Endothelial cell of umbilical vein (primary cell): ENCODE measurements at regions not wholly inside any gene's neighbourhood (a gene's known extent, or its start where the extent isn't known, plus 50 kb on each side); places are given as distances from the start of the nearest gene placed in this dataset.

Source experiments
- BruUV-seq: library from RNA; stranded (reverse); fragments of 400-500 nt; replicated peaks from 2 replicates; lab custom pipeline; 2021; lab: Mats Ljungman, UMichigan
- CTCF ChIA-PET: fragments of 300-600, 350-600 bp; sonication (Branson Sonifier 250); formaldehyde crosslinking; loops from one replicate; lab custom pipeline; 2021; ENCODE audit warnings: antibody characterized with exemption, inconsistent platforms; lab: Charles Lee
- POLR2A ChIA-PET: fragments of 300-600, 350-600 bp; sonication (Branson Sonifier 250); formaldehyde crosslinking; loops from one replicate; lab custom pipeline; 2021; ENCODE audit warnings: antibody characterized with exemption, inconsistent platforms; lab: Charles Lee
- DNase-seq: peaks from one replicate; pipeline ENCODE4 v3.0.0-alpha.2; 2011; ENCODE audit warnings: low read depth, low spot score
- FAIRE-seq: peaks from 2 replicates; lab custom pipeline; 2011; peaks lifted over from hg19 to GRCh38; lab: Jason Lieb, UNC
- H2AFZ ChIP-seq: 2 replicates; pipeline ENCODE4 v1.6.0; 2012; ENCODE audit warnings: low read depth, low read length, control low read depth, inconsistent platforms
- H3K27ac ChIP-seq: 2 replicates; pipeline ENCODE4 v1.5.1; 2011; ENCODE audit warnings: low read depth, mild to moderate bottlenecking, control low read depth, low read length, moderate library complexity; ENCODE audit not compliant: insufficient read depth
- H3K27me3 ChIP-seq, 2 experiments: 2 replicates each; pipeline versions ENCODE4 v1.6.0 to v1.6.1; 2011; ENCODE audit warnings: low read length in 2 of 2, mixed read lengths in 1 of 2; ENCODE audit not compliant: control insufficient read depth in 2 of 2, insufficient read depth in 2 of 2
- H3K36me3 ChIP-seq, 2 experiments: 2 replicates in 1 of 2; 3 replicates in 1 of 2; pipeline ENCODE4 v1.5.1; 2011; ENCODE audit warnings: low read length in 2 of 2, mild to moderate bottlenecking in 1 of 2, moderate library complexity in 1 of 2; ENCODE audit not compliant: control insufficient read depth in 2 of 2, insufficient read depth in 2 of 2; ENCODE audit errors: extremely low read depth in 1 of 2
- H3K4me1 ChIP-seq: 3 replicates; pipeline ENCODE4 v1.5.1; 2011; ENCODE audit warnings: mild to moderate bottlenecking, low read length; ENCODE audit not compliant: control insufficient read depth, insufficient read depth; ENCODE audit errors: extremely low read depth
- H3K4me2 ChIP-seq: 2 replicates; pipeline ENCODE4 v1.6.1; 2011; ENCODE audit warnings: low read length, control low read depth, mixed read lengths; ENCODE audit not compliant: insufficient read depth
- H3K4me3 ChIP-seq, 3 experiments: fragments of 200-600 bp in 1 of 3; sonication (generic), shearing (Covaris generic) in 1 of 3; replicated peaks in 1 of 3; 2 replicates each; pipeline ENCODE4 v1.5.1; 2011 to 2016; ENCODE audit warnings: control low read depth in 3 of 3, low read length in 3 of 3, mild to moderate bottlenecking in 2 of 3, inconsistent platforms in 1 of 3, low read depth in 1 of 3, moderate library complexity in 1 of 3; ENCODE audit not compliant: insufficient read depth in 1 of 3
- H3K79me2 ChIP-seq: 2 replicates; pipeline ENCODE4 v1.6.0; 2012; ENCODE audit warnings: low read length, inconsistent platforms; ENCODE audit not compliant: control insufficient read depth, insufficient read depth
- H3K9ac ChIP-seq: replicated peaks from 2 replicates; pipeline ENCODE3; 2011; ENCODE audit warnings: low read length, control low read depth; ENCODE audit not compliant: insufficient read depth; ENCODE audit errors: extremely low read depth
- H3K9me1 ChIP-seq: replicated peaks from 3 replicates; pipeline ENCODE4 v1.6.0; 2011; ENCODE audit warnings: mild to moderate bottlenecking, low read length; ENCODE audit not compliant: control insufficient read depth, insufficient read depth; ENCODE audit errors: extremely low read depth
- H3K9me3 ChIP-seq: replicated peaks from 2 replicates; pipeline ENCODE4 v1.5.1; 2012; ENCODE audit warnings: low read length, inconsistent platforms; ENCODE audit not compliant: control insufficient read depth, insufficient read depth
- H4K20me1 ChIP-seq: replicated peaks from 2 replicates; pipeline ENCODE3; 2011; ENCODE audit warnings: mild to moderate bottlenecking, low read length; ENCODE audit not compliant: control insufficient read depth, insufficient read depth; ENCODE audit errors: extremely low read depth
- CTCF ChIP-seq, 2 donors: IDR thresholded peaks; 1 replicate in 1 of 2; 2 replicates in 1 of 2; pipeline ENCODE4 v1.5.1; 2011; ENCODE audit warnings: low read length in 2 of 2, mild to moderate bottlenecking in 2 of 2, moderate library complexity in 2 of 2, control low read depth in 1 of 2, inconsistent platforms in 1 of 2, low read depth in 1 of 2; ENCODE audit not compliant: insufficient read depth in 1 of 2; ENCODE audit errors: extremely low read depth in 1 of 2
- EZH2 ChIP-seq: IDR thresholded peaks from 2 replicates; pipeline ENCODE4 v1.6.1; 2012; ENCODE audit warnings: borderline replicate concordance, low read depth, mild to moderate bottlenecking, moderate library complexity, low read length, inconsistent platforms; ENCODE audit not compliant: severe bottlenecking
- FOS ChIP-seq: IDR thresholded peaks from 2 replicates; pipeline ENCODE4 v1.6.1; 2011; ENCODE audit warnings: mild to moderate bottlenecking, low read length, moderate library complexity, borderline replicate concordance; ENCODE audit not compliant: insufficient read depth
- GATA2 ChIP-seq: IDR thresholded peaks from 2 replicates; pipeline ENCODE4 v1.7.0; 2011; ENCODE audit warnings: low read depth, mild to moderate bottlenecking, moderate library complexity, mixed read lengths, low read length; ENCODE audit not compliant: insufficient read length, insufficient read depth
- JUN ChIP-seq: IDR thresholded peaks from 2 replicates; pipeline ENCODE4 v1.6.1; 2011; ENCODE audit warnings: borderline replicate concordance, low read depth; ENCODE audit not compliant: insufficient read length, insufficient read depth
- MYC ChIP-seq: IDR thresholded peaks from one replicate; pipeline ENCODE4 v1.6.1; 2011; ENCODE audit warnings: mild to moderate bottlenecking, low read depth, low read length
- POLR2A ChIP-seq: IDR thresholded peaks from 2 replicates; pipeline ENCODE4 v1.6.1; 2012; ENCODE audit warnings: low read depth, mild to moderate bottlenecking, control low read depth, low read length
- POLR2AphosphoS5 ChIP-seq: IDR thresholded peaks from 2 replicates; pipeline ENCODE4 v1.6.1; 2012; ENCODE audit warnings: low read depth, mild to moderate bottlenecking, control low read depth, low read length, moderate library complexity; ENCODE audit not compliant: insufficient read depth
- dilution Hi-C: fragments of 300-500 bp; cut with MboI; formaldehyde crosslinking; loops from one replicate; pipeline ENCODE4 v1.15.0; 2019; ENCODE audit warnings: low sequenced_read_pairs; ENCODE audit not compliant: extremely low pct_ligation_motif_present
- intact Hi-C: fragments of 100-400 bp; cut with micrococcal nuclease; formaldehyde crosslinking; loops from one replicate; pipeline ENCODE4 v1.10.0; 2022
- TF ChIP-seq, protein P1 (sequence below): IDR thresholded peaks from 2 replicates; pipeline ENCODE4 v1.6.1; 2011; ENCODE audit not compliant: insufficient read depth, insufficient read length

- FAIRE-seq, result no peak
- Histone ChIP-seq H3K4me3 (no peak overlapping the region), H4K20me1 (no peaks in the 10 kb centered on the region), H3K9ac (no peak overlapping the region), H3K27me3 (no peaks in the 10 kb centered on the region), H2AFZ (no peak overlapping the region), H3K27ac (no peak overlapping the region), H3K79me2 (no peaks in the 10 kb centered on the region), H3K9me3 (no peaks in the 10 kb centered on the region), H3K9me1 (no peaks in the 10 kb centered on the region), H3K36me3 (no peaks in the 10 kb centered on the region), H3K4me1 (no peaks in the 10 kb centered on the region), H3K4me2 (no peak overlapping the region)
- CTCF ChIA-PET, result no interaction called here
- no peak for TF ChIP-seq EZH2
- no peak for TF ChIP-seq POLR2A
- no peak for TF ChIP-seq MYC
- TF ChIP-seq CTCF (IDR thresholded peaks at IDR 0.05; ENCODE audit: extremely low read depth in 1 of 2, insufficient read depth in 1 of 2, low read depth in 1 of 2, low read length in 2 of 2), result no peak
- TF ChIP-seq POLR2AphosphoS5, result no peak
- TF ChIP-seq, protein P1, sequence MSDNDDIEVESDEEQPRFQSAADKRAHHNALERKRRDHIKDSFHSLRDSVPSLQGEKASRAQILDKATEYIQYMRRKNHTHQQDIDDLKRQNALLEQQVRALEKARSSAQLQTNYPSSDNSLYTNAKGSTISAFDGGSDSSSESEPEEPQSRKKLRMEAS, result no peak
- no peak for TF ChIP-seq GATA2
- no peak for TF ChIP-seq JUN
- no peak for TF ChIP-seq FOS
- no TSS peak for BruUV-seq
- dilution Hi-C loops, result no loop called here
- intact Hi-C loops, result no loop called here
- no peak for DNase-seq
- POLR2A ChIA-PET, result no interaction called here
Observed at GRCh38 chr6:139687055-139687454, 312.6 kb upstream of the CITED2 start.
